ENCODE measurements at regions not wholly inside any gene's neighbourhood (a gene's known extent, or its start where the extent isn't known, plus 50 kb on each side); places are given as distances from the start of the nearest gene placed in this dataset.

- H2AK5ac ChIP-seq (ENCODE audit: insufficient read length, low read length): no peak overlapping the region
- H3K18ac ChIP-seq (ENCODE audit: insufficient read length, low read depth, low read length): no peak overlapping the region
- peaks cover 30 to 34% of the 10 kb centered on the region in 2 experiments; a peak in 3 of 4 replicates for H3K4me1 Mint-ChIP-seq
- H3K36me3 Mint-ChIP-seq (ENCODE audit: insufficient read depth in 1 of 3, low read depth in 3 of 3): peaks cover 5 to 9% (median 9%) of the 10 kb centered on the region in 3 experiments; a peak in 5 of 7 replicates
- H3K56ac ChIP-seq (ENCODE audit: insufficient read length, low read depth, low read length): no peak overlapping the region
- no peak overlapping the region for H4K8ac ChIP-seq (replicated peaks; ENCODE audit: insufficient read length, low read depth, low read length)
- H2BK12ac ChIP-seq (ENCODE audit: insufficient read length, low read depth, low read length): no peak overlapping the region
- no peaks in the 10 kb centered on the region for H4K20me1 ChIP-seq (ENCODE audit: control insufficient read depth, insufficient read depth, insufficient read length)
- no peak overlapping the region for H2BK20ac ChIP-seq (ENCODE audit: low read depth, low read length, poor library complexity, severe bottlenecking)
- H3K4me1 ChIP-seq (ENCODE audit: insufficient read depth, low read length): peaks cover 15% of the 10 kb centered on the region; the same call in 1 of the 2 replicates
- H3K27me3 ChIP-seq (ENCODE audit: insufficient read depth, low read length): no peaks in the 10 kb centered on the region
- no peak overlapping the region for H2BK5ac ChIP-seq (ENCODE audit: insufficient read length, low read length)
- no peak overlapping the region for H4K5ac ChIP-seq (ENCODE audit: insufficient read length, low read depth, low read length)
- no peak overlapping the region for H3K27ac ChIP-seq (ENCODE audit: insufficient read length, low read depth, low read length)
- no peak overlapping the region for H3K4me2 ChIP-seq (ENCODE audit: insufficient read depth, insufficient read length, low read length)
- no peak overlapping the region for H3K9ac ChIP-seq (ENCODE audit: extremely low read depth, insufficient read length, low read length)
- H2BK120ac ChIP-seq (ENCODE audit: low read depth, low read length, poor library complexity, severe bottlenecking): no peak overlapping the region
- peaks cover 8% of the 10 kb centered on the region in 2 experiments for H3K9me3 Mint-ChIP-seq
- H3K23me2 ChIP-seq (ENCODE audit: insufficient read length, low read depth, low read length, poor library complexity, severe bottlenecking): no peaks in the 10 kb centered on the region
- H3K14ac ChIP-seq (ENCODE audit: insufficient read depth, low read length): no peak overlapping the region
- H2BK15ac ChIP-seq (ENCODE audit: low read depth, low read length): no peak overlapping the region
- WGBS (ENCODE audit: extremely low coverage, insufficient read length, low lambda C conversion rate): no CpG with 5 or more reads among the region's 4 CpGs
- no peak overlapping the region for H3K27ac Mint-ChIP-seq
- no peak for DNase-seq
- H3T11ph ChIP-seq (ENCODE audit: low read length): no peak overlapping the region
- H4K91ac ChIP-seq (ENCODE audit: insufficient read length, low read depth, low read length): no peak overlapping the region
- no peak overlapping the region for H3K4ac ChIP-seq (ENCODE audit: low read depth, low read length)
- H3K79me1 ChIP-seq (ENCODE audit: insufficient read depth, low read depth, low read length, poor library complexity, severe bottlenecking): no peaks in the 10 kb centered on the region
- H2AFZ ChIP-seq (ENCODE audit: low read length): no peak overlapping the region
- no peak overlapping the region for H3K4me3 Mint-ChIP-seq
- no peak for TF ChIP-seq CTCF (conservative IDR thresholded peaks at IDR 0.05)
- no peak overlapping the region for H3K23ac ChIP-seq (ENCODE audit: insufficient read length, low read depth, low read length)
- H3K27me3 Mint-ChIP-seq (ENCODE audit: low read depth): peaks cover 2% of the 10 kb centered on the region; the same call in 1 of the 2 replicates
- H3K79me2 ChIP-seq (ENCODE audit: insufficient read depth, low read length): no peaks in the 10 kb centered on the region
- H3K9me3 ChIP-seq (ENCODE audit: control insufficient read depth, low read depth, low read length): no peaks in the 10 kb centered on the region
These were observed 54.1 kb upstream of the MET start for GRCh38 chr7:116617878-116618277.
